HEK293 (cell line): ENCODE measurements at regions not wholly inside any gene's neighbourhood (a gene's known extent, or its start where the extent isn't known, plus 50 kb on each side); places are given as distances from the start of the nearest gene placed in this dataset.

Experiments
- ZBTB17 ChIP-seq: fragments of 450-650 bp; formaldehyde crosslinking; IDR thresholded peaks from 2 replicates; pipeline ENCODE4 v1.5.1; 2016; ENCODE audit warnings: missing biosample characterization, missing genetic modification characterization
- ZNF274 ChIP-seq, 2 experiments: fragments of 200-500 bp in 1 of 2; fragments of 450-650 bp in 1 of 2; sonication (Bioruptor generic) in 1 of 2; formaldehyde crosslinking in 1 of 2; IDR thresholded peaks; 2 replicates each; pipeline versions ENCODE4 v1.5.1 to v1.6.1; 2014 to 2016; ENCODE audit warnings: borderline replicate concordance in 1 of 2, inconsistent platforms in 1 of 2, low read length in 1 of 2, missing biosample characterization in 1 of 2, missing genetic modification characterization in 1 of 2
- ZNF433 ChIP-seq: fragments of 450-650 bp; formaldehyde crosslinking; IDR thresholded peaks from 2 replicates; pipeline ENCODE4 v1.5.1; 2016; ENCODE audit warnings: missing biosample characterization, missing genetic modification characterization, low read depth
- ZNF544 ChIP-seq: fragments of 450-650 bp; formaldehyde crosslinking; IDR thresholded peaks from 2 replicates; pipeline ENCODE4 v1.5.0; 2017; ENCODE audit warnings: missing biosample characterization, missing genetic modification characterization
- ZNF629 ChIP-seq: fragments of 450-650 bp; formaldehyde crosslinking; IDR thresholded peaks from 2 replicates; pipeline ENCODE4 v1.5.1; 2017; ENCODE audit warnings: missing biosample characterization, missing genetic modification characterization
- TF ChIP-seq, protein P1 (sequence below): fragments of 450-650 bp; formaldehyde crosslinking; IDR thresholded peaks from 2 replicates; pipeline ENCODE4 v1.5.1; 2016; ENCODE audit warnings: missing biosample characterization, missing genetic modification characterization

DNA sequence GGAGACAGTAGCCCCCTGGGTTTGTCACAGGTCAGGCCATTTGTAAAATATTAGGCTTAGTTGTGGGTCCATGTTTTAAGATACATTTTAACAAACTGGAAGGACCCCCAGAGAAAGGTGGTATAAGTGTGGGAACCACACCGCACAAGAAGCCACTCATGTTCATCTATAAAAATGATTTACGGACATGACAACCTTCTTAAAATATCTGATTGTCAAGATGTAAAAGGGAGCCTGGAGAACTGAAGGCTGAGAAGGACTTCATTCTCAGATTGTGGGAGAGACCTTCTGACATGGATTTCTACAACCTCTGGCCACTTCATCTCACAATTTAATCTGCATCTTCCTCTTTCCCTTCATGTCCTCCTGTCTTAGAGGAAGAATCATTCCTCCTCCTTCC lies 102.4 kb downstream of the VCPKMT start:
- TF ChIP-seq ZNF433 (tag by site-specific recombination) (no peak), ZNF274 (IDR thresholded peaks at IDR 0.05; ENCODE audit: low read length) (no peak), ZNF274 (tag by site-specific recombination; IDR thresholded peaks at IDR 0.05; ENCODE audit: borderline replicate concordance) (no peak), ZBTB17 (tag by site-specific recombination) (no peak), ZNF629 (tag by site-specific recombination) (no peak), ZNF544 (tag by site-specific recombination) (no peak)
- TF ChIP-seq, protein P1, sequence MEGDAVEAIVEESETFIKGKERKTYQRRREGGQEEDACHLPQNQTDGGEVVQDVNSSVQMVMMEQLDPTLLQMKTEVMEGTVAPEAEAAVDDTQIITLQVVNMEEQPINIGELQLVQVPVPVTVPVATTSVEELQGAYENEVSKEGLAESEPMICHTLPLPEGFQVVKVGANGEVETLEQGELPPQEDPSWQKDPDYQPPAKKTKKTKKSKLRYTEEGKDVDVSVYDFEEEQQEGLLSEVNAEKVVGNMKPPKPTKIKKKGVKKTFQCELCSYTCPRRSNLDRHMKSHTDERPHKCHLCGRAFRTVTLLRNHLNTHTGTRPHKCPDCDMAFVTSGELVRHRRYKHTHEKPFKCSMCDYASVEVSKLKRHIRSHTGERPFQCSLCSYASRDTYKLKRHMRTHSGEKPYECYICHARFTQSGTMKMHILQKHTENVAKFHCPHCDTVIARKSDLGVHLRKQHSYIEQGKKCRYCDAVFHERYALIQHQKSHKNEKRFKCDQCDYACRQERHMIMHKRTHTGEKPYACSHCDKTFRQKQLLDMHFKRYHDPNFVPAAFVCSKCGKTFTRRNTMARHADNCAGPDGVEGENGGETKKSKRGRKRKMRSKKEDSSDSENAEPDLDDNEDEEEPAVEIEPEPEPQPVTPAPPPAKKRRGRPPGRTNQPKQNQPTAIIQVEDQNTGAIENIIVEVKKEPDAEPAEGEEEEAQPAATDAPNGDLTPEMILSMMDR, result no peak
